ENCODE measurements at regions not wholly inside any gene's neighbourhood (a gene's known extent, or its start where the extent isn't known, plus 50 kb on each side); places are given as distances from the start of the nearest gene placed in this dataset.
"Not testable (repeated sequence)": the region's sequence is repeated elsewhere in the genome, so short reads cannot be mapped to it uniquely, and the experiment has no call there.

DNA sequence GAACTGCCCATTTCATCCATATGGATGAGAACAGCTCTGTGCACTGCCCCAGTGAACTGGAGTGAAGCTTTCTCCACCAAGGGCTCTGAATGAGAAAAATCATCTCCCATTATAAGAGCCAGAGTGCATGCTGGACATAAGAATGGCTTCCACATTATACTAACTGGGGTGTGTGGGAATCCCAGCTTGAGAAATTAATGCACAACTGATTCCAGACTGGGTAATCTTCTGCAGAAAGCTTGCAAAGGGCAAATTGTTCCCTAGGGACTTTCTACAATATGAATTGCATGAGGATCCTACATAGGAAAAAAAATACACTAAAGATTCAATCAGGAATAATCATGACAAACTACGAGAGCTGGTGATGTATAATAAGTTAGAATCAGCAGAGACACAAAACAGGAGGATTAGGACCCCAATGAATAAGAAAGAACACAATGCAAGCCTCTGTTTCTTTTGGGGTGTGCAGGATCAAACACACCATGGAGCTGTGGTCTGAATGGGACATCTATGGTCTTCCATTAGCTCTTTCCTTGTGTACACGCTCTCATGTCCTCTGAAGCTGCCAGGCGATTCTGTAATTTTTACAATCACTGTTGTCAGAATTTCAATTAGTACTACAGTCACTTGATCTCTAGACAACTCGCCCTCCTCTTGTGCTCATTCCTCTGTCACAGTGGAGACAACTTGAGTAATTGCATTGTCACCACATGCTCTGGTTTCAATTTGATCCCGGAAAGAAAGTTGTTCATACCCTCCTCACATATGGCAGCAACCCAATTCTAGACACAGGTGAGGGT lies 1327.4 kb downstream of the GATA3 start:
- no peak for ATAC-seq
- DNase-seq (ENCODE audit: low spot score), result no peak

DNA sequence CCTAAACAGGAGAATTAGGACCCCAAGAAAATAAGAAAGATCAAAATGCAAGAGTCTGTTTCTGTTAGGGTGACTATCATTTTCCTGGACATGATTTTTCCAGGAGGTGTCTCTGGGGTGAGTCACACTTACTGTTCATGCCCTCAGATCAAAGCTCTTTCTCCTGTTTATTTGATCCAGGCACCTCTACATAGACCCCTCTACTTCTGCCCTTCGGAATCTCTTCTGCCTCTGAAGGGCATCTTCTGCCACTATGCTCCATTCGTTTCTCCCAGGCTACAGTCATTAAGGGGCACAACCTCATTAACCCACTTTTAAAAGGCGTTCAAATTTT lies 1328.0 kb downstream of the GATA3 start:
- ATAC-seq, result no peak
- no peak for DNase-seq (ENCODE audit: low spot score)

DNA sequence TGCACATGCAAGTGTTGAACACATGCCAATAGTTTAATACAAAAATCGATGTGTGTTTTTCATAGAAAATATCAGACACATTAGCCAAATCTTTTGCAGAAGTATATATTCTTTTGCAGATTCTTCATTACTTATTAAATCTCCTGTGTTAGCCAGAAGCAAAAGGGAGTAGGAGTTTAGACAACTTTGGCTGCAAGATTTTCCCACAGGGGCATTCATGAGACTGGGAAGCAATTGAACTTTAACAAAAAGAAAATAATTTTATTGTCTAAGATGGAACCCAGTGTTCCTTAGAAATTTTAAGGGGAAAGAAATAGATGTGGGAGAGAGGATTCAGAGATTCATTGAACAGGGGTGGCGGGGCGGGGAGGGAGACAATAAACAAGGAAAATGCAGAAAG lies 1336.0 kb downstream of the GATA3 start:
- ATAC-seq, result no peak
- no peak for DNase-seq (ENCODE audit: low spot score)

DNA sequence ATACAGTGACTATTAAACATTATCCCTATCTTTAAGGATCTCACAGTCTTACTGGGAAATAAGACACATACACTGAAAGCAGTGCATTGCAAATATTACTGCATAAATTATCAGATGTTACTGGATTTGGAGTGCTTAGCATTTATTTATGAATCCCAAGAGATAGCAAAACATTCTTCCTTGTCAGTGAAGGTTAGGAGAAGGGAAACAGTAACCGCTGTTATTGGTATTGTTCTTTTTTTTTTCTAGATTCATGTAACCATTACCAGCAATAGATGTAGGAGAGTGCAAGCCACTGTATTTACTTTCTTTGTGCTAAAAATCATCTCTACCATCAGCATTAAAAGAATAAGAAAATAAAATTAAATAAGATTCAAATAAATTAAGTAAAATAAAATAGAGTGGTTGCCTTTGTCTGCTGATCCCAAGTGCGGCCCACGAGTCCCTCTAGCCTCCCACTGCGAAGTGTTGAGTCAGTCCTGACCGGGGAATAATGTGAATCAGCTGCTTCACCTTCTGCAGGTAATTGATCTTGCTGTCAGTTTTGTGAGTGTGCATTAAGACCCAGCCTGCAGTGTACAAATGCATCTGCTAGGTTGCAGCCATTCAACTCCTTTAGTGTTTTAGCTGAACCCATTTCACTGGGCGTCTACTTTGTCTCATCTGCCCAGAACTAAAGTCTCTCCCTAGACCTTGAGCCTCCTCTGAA lies 1344.9 kb downstream of the GATA3 start:
- no peak for ATAC-seq
- DNase-seq (ENCODE audit: low spot score), result no peak

DNA sequence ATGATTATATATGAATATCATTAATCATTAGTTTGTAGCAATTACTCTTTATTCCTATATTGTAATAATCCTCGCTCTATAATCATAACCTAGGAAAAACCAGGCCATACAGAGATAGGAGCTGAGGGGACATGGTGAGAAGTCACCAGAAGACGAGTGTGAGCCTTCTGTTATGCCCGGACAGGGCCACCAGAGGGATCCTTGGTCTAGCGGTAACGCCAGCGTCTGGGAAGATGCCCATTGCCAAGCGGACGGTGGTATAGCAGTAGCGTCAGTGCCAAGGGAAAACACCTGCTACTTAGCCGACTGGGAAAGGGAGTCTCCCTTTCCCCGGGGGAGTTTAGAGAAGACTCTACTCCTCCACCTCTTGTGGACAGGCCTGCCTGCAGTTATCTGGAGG lies 1347.6 kb downstream of the GATA3 start:
- not testable (repeated sequence) for ATAC-seq; DNase-seq (ENCODE audit: low spot score)

DNA sequence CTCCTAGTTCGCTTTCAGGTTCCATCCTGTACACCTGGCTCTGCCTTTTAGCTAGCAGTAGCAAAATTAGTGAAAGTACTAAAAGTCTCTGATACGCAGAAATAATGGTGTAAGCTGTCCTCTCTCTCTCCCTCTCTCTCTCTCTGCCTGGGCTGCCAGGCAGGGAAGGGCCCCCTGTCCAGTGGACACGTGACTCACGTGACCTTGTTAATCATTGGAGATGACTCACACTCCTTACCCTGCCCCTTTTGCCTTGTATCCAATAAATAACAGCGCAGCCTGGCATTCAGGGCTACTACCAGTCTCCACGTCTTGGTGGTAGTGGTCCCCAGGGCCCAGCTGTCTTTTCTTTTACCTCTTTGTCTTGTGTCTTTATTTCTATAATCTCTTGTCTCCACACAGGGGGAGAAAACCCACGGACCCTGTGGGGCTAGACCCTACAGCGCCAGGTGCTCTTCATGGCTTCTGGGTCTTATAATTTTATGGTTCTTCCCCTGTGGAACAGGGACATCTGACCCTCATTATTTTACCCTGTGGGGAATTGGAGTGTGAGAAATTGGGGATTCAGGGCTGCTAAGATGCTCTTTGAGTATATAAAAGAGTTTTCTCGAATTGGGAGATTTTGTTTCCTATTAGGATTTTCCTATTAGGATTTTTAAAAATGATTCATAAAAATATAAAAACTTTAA lies 1348.2 kb downstream of the GATA3 start:
- not testable (repeated sequence) for DNase-seq (ENCODE audit: low spot score); ATAC-seq

DNA sequence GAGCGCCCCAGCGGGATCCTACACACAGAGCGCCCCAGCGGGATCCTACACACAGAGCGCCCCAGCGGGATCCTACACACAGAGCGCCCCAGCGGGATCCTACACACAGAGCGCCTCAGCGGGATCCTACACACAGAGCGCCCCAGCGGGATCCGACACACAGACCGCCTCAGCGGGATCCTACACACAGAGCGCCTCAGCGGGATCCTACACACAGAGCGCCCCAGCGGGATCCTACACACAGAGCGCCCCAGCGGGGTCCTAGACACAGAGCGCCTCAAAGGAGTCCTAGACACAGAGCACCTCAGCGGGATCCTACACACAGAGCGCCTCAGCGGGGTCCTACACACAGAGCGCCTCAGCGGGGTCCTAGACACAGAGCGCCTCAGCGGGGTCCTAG lies 1352.7 kb downstream of the GATA3 start:
- not testable (repeated sequence) for DNase-seq (ENCODE audit: low spot score); ATAC-seq

DNA sequence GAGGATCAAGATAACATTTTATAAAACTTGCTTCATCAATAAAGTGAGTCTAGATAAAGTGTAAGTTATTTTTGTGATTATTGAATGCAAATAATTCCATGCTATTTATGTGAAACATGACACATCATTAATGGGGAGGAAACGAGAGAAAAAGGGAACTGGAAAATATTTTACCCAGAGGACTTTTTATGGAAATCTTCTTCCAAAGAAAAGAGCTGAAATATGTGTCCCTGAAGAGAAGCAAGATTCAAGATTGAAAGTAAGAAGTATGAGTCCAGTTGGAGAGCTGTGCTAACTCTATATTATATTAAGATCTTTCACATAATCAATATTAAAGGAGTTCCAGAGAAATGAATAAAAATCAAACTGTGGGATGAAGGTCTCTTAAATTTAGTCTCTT lies 1361.8 kb downstream of the GATA3 start:
- DNase-seq (ENCODE audit: low spot score) (no peak), ATAC-seq (no peak)

DNA sequence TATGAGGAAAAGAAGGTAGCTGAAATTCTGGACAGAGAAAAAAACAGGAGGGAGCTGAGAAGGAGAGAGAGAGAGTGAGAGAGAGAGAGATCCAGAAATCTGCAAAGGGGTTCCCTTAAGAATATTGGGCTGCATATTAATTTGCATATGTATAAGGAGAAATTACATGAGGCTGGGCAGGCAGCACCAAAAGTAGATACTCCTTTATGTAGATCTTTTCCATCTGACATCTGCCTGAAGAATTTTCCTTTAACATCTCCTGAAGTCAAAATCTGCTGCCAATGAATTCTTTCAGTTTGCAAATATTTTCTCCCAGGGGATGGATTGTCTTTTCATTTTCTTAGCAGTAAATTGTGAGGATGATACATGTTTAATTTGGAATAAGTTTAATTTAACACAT lies 1365.3 kb downstream of the GATA3 start:
- DNase-seq (ENCODE audit: low spot score) (no peak), ATAC-seq (no peak)

DNA sequence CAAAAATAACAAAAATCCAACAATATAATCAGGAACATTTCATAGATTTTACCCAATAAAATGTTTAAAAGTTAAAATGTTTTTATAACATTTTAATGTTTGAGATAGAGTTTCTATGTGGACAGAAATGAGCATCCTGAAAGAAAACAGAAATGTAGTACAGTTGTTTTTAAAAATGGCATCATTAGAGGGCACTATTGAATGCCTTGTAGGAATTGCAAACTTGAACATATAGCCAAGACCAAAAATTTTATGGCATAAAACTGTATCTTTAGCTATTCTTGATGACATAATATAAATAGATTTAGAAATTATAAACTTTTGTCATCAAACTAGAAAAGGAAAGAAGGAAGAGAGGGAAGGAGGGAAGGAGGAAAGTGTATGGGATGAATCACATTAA lies 1372.7 kb downstream of the GATA3 start:
- ATAC-seq (no peak), DNase-seq (ENCODE audit: low spot score) (no peak)

DNA sequence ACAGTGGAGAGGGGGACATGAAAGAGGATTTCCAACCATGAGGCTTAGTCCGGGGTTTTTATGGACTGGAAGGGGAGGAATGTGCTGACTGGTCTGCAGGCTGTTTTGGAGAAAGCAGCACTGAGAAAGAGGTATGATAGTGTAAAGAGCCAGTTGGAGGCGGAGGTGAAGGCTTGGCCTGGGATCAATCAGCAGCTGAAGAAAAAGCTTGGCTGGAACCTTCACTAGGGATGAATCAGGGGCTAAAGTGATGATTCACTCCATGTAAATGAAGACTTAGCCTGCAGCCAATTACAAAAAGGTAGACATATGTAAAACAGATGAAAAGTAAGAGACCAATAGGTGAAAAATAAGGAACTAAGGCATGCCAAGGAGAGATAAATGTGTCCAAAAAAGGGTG lies 1382.6 kb downstream of the GATA3 start:
- no peak for DNase-seq (ENCODE audit: low spot score)
- ATAC-seq, result no peak

DNA sequence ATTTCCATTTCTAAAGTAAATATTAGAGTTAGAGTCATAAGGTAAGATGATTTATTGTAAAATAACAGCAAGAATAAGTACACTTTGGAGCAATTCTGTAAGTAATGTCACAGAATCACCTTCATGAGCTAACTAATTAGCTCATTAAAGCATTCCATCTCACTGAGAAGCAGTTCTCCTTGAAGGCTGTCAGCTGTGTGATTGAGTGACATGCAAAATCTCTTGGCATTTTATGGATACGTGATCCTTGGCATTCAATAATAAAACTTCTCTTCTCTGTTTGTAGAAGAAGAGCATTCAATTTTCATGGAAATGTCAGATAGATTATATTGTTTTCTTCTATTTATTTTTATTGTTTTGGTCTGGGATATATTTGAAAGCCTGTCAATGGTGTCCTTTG lies 1389.3 kb downstream of the GATA3 start:
- ATAC-seq (no peak), DNase-seq (ENCODE audit: low spot score) (no peak)

DNA sequence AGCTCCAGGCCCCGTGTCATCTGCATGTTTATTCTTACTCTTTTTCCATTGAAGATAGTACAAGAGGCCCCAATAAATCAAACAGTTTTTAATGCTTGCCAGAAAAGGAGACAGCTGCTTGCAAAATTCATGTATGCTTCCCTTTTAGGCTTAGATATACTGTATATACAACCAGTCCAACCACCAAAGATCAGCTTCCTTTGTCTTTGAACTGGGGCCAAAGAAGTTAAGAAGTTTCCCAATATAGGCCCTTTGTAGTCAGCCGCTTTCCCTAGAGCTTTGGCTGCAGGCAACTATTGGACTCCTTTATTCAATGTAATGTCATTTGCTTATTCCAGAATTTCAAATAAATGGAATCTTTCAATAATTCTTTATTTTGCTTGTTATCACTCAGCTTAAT lies 1395.0 kb downstream of the GATA3 start:
- ATAC-seq (no peak), DNase-seq (ENCODE audit: low spot score) (no peak)

DNA sequence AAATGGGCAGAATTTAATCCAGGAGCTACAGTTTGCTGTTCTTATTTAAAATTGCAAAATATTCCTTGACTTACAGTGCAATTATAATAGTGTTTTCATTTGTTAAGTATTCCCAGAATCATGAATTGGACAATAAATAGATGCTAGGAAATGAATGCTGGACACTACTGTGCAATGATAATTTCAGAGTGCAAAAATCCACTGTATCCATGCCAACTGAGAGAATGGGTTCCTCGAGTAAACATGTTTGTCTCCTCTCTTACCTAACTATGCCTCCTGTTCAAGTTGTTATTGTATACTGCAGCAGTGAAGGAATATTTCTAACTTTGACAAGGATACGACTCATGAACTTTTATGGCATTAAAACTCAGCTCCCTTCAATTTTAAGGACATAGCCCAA lies 1396.3 kb downstream of the GATA3 start:
- DNase-seq (ENCODE audit: low spot score) (no peak), ATAC-seq (no peak)

DNA sequence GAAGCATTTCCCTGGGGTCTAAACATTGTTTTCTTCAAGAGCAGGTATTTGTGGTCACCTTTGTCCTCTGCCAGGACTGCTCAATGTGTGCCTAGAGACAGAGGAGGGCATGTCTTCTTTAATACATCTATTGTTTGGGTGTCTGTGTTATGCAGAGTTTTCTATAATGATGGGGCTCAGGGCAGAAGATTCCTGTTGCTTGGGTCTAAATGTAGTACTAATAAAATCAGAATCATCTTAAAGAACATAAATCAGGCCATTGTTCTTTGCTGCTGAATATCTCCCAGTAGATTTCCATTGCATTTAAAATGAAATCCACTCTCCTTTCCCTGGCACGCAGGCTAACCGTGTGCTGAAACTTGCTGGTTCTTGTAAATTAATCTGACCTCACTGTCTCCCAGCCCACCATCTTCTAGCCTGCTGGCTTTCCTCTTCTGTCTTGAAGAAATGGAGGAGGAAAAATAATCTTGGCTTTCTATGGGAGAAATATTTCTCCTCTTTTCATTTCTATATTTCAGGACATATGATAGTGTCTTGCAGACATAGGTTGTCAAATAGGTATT lies 1396.8 kb downstream of the GATA3 start:
- ATAC-seq, result no peak

DNA sequence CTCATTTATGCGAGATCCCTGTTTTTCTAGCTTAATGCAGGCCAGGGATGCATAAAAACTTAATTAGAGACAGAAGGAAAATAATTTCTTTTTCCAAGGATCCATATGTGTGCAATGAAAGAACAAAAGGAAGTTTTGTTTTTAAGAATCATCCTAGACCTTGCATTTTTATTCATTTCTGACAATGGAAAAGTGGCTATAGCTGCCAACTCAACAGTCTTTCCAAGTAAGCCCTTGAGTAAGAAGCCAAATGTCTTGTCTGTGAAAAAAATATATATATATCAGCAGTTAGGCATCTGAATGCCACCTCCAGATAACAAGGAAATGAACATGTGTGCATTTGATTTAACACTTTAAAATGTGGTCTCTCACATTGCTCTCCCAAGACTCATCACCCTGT lies 1397.6 kb downstream of the GATA3 start:
- no peak for DNase-seq (ENCODE audit: low spot score)
- no peak for ATAC-seq

More for the DNA sequence above, 1396.8 kb downstream of the GATA3 start:
- no peak for DNase-seq (ENCODE audit: low spot score)

DNA sequence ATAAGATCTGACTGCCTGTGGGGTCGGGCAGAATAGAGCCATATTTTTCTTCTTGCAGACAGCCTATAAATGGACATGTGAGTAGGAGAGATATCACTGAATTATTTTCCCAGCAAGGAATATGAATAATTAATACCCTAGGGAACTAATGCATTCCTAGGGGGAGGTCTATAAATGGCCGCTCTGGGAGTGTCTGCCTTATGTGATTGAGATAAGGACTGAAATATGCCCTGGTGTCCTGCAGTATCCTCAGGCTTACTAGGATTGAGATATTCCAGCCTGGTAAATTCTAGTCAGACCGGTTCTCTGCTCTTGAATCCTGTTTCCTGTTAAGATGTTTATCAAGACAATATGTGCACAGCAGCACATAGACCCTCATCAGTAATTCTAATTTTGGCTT lies 1399.4 kb downstream of the GATA3 start:
- not testable (repeated sequence) for DNase-seq (ENCODE audit: low spot score); ATAC-seq

DNA sequence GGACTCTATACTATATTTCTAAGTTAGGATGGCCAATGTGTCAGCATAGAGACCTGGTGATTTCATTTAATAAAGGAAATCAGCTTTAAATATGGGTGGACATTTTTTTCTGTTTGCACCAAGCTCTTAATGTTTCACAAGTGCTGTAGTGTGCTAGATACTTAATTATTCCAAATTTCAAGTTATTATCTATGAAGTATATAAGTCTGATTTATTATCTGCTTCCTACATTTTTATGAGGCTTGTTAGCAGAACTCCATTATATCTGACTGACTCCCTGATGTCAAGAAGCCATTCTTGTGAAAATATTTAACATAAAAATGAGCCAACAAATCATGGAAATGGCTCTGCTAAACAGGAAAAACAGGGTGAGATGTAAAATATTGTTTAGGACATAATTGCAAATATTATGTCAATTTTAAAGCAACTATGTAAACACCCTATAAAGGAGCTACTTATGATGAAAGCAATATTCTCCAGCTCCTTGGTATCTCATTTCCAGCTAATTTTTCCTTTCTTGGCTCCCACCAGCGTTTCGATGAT lies 1415.2 kb downstream of the GATA3 start:
- no peak for DNase-seq (ENCODE audit: low spot score)
- no peak for ATAC-seq

DNA sequence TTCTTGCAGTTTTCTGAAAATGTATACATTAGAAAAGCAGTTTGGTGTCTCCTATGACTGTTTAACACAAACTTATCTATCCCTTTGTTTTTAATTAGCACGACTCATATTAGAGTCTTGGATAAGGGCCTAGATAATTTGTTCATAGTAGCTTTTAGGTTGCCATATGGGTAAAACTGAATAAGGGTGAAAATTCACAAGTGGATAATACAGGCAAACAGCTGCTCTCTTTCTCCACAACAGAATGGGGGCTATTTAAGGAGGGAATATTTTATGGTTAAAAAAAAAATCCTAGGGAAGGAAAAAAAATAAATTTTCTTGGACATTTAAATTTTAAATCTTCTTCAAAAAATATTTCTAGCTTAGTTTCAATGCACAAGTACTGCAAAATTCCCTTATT lies 1416.1 kb downstream of the GATA3 start:
- no peak for ATAC-seq
- no peak for DNase-seq (ENCODE audit: low spot score)

DNA sequence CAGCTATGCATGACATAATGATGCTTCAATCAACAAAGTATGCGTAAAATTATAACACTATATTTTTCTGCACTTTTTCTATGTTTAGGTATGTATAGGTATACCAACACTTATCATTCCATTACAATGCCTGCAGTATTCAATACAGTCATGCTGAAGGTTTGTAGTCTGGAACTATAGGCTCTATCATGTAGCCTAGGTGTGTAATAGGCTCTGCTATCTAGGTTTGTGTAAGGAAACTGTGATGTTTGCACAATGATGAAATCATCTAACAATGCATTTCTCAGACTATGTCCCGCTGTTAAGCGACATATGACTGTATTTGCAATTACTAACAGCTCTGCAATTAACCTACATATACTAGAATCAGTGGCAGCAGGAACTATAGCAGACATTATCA lies 1447.5 kb downstream of the GATA3 start:
- ATAC-seq, result no peak
- no peak for DNase-seq (ENCODE audit: low spot score)

DNA sequence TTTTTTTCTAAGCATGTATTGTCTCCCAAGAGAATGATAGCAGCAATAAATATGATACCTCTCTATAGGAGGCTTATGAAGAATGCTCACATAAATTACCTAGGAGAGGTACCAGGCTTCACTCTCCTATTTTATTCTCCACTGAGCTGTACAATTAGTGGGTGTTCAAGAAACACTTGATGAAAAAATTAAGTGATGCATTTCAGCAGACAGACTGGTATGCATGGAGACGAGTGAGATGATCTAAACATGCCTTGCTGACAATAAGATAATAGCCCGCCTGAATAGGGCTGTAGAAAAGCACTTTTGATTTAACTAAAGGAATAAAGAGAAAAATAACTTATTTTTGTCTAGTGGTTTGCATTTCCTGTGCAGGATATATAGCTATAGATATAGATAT lies 1449.7 kb downstream of the GATA3 start:
- ATAC-seq, result no peak
- no peak for DNase-seq (ENCODE audit: low spot score)

Measured in left lobe of liver (tissue), 2 donors.